Uterus (tissue), 3 donors: ENCODE measurements at regions not wholly inside any gene's neighbourhood (a gene's known extent, or its start where the extent isn't known, plus 50 kb on each side); places are given as distances from the start of the nearest gene placed in this dataset.

ENCODE experiments used
- DNase-seq, 2 donors: peaks; one replicate each; pipeline ENCODE4 v3.0.0-alpha.2; 2019 to 2020
- H3K27ac ChIP-seq, 2 donors: fragments of 200-600 bp; sonication (generic); 1 replicate in 1 of 2; 2 replicates in 1 of 2; pipeline ENCODE4 v1.5.1; 2016 to 2018
- H3K27me3 ChIP-seq, 2 donors: fragments of 200-600 bp; sonication (generic); one replicate each; pipeline ENCODE4 v1.5.1; 2018 to 2019; ENCODE audit warnings: control low read depth in 1 of 2
- H3K36me3 ChIP-seq, 2 donors: fragments of 200-600 bp; sonication (generic); one replicate each; pipeline ENCODE4 v1.5.1; 2019; ENCODE audit warnings: control low read depth in 1 of 2
- H3K4me1 ChIP-seq, 2 donors: fragments of 200-600 bp; sonication (generic); one replicate each; pipeline ENCODE4 v1.5.1; 2018 to 2019; ENCODE audit warnings: control low read depth in 1 of 2
- H3K4me3 ChIP-seq, 2 donors: fragments of 200-600 bp; sonication (generic); 1 replicate in 1 of 2; 2 replicates in 1 of 2; pipeline ENCODE4 v1.5.1; 2018 to 2019; ENCODE audit warnings: mild to moderate bottlenecking in 1 of 2
- H3K9me3 ChIP-seq, 2 donors: fragments of 200-600 bp; sonication (generic); one replicate each; pipeline ENCODE4 v1.5.1; 2019; ENCODE audit warnings: control low read depth in 1 of 2
- CTCF ChIP-seq, 4 experiments: fragments of 200-600 bp in 2 of 4; fragments of 450-650 bp in 2 of 4; sonication (generic) in 2 of 4; IDR thresholded peaks; one replicate each; pipeline ENCODE4 v1.5.1; 2016 to 2019; ENCODE audit warnings: antibody characterized with exemption in 4 of 4, mild to moderate bottlenecking in 2 of 4, moderate library complexity in 1 of 4
- POLR2A ChIP-seq, 2 donors: fragments of 450-650 bp; IDR thresholded peaks; one replicate each; pipeline ENCODE4 v1.6.1; 2016; ENCODE audit warnings: antibody characterized with exemption in 2 of 2, mild to moderate bottlenecking in 1 of 2, moderate library complexity in 1 of 2
- intact Hi-C: fragments of 100-400 bp; cut with DNase I; formaldehyde crosslinking; loops from one replicate; pipeline ENCODE4 v1.15.1; 2023; ENCODE audit warnings: low total_unique reads
- donor health status: DM: yes; HTN: yes; CAD: no.

- intact Hi-C loops, result no loop called here
- Histone ChIP-seq H3K4me1 (no peaks in the 10 kb centered on the region), H3K27ac (no peak overlapping the region), H3K4me3 (no peak overlapping the region), H3K9me3 (no peaks in the 10 kb centered on the region), H3K27me3 (no peaks in the 10 kb centered on the region), H3K36me3 (no peaks in the 10 kb centered on the region)
- no peak for DNase-seq
- TF ChIP-seq CTCF (IDR thresholded peaks at IDR 0.05), result no peak
- TF ChIP-seq POLR2A (IDR thresholded peaks at IDR 0.05), result no peak
Observed at GRCh38 chr1:227459326-227459841, 104.0 kb upstream of the ZNF678 start.

- DNase-seq, result no peak
- Histone ChIP-seq H3K4me3 (no peak overlapping the region), H3K9me3 (no peaks in the 10 kb centered on the region), H3K4me1 (no peaks in the 10 kb centered on the region), H3K27me3 (no peaks in the 10 kb centered on the region), H3K36me3 (no peaks in the 10 kb centered on the region), H3K27ac (no peak overlapping the region)
- intact Hi-C loops, result no loop called here
- no peak for TF ChIP-seq POLR2A (IDR thresholded peaks at IDR 0.05)
- no peak for TF ChIP-seq CTCF (IDR thresholded peaks at IDR 0.05)
Observed at GRCh38 chr1:227454686-227455085, 108.7 kb upstream of the ZNF678 start.

GRCh38 chr1:227453631-227454355 lies 109.6 kb upstream of the ZNF678 start:
- H3K27me3 ChIP-seq, result no peaks in the 10 kb centered on the region
- H3K27ac ChIP-seq, result no peak overlapping the region
- no peaks in the 10 kb centered on the region for H3K9me3 ChIP-seq
- no peak for DNase-seq
- no peaks in the 10 kb centered on the region for H3K4me1 ChIP-seq
- intact Hi-C loops, result no loop called here
- no peaks in the 10 kb centered on the region for H3K36me3 ChIP-seq
- TF ChIP-seq POLR2A (IDR thresholded peaks at IDR 0.05), result no peak
- TF ChIP-seq CTCF (IDR thresholded peaks at IDR 0.05), result no peak
- no peak overlapping the region for H3K4me3 ChIP-seq

- Histone ChIP-seq H3K36me3 (no peaks in the 10 kb centered on the region), H3K4me1 (no peaks in the 10 kb centered on the region), H3K27ac (no peak overlapping the region), H3K27me3 (no peaks in the 10 kb centered on the region), H3K4me3 (no peak overlapping the region), H3K9me3 (no peaks in the 10 kb centered on the region)
- DNase-seq, result no peak
- no peak for TF ChIP-seq CTCF (IDR thresholded peaks at IDR 0.05)
- TF ChIP-seq POLR2A (IDR thresholded peaks at IDR 0.05), result no peak
- intact Hi-C loops, result no loop called here
Observed at GRCh38 chr1:227451954-227452353, 111.4 kb upstream of the ZNF678 start.

GRCh38 chr1:227451057-227451456 lies 112.3 kb upstream of the ZNF678 start:
- no peak for DNase-seq
- intact Hi-C loops, result no loop called here

More at GRCh38 chr1:227451057-227451456, 112.3 kb upstream of the ZNF678 start:
- Histone ChIP-seq H3K9me3 (no peaks in the 10 kb centered on the region), H3K4me1 (no peaks in the 10 kb centered on the region), H3K27ac (no peak overlapping the region), H3K4me3 (no peak overlapping the region), H3K27me3 (no peaks in the 10 kb centered on the region), H3K36me3 (no peaks in the 10 kb centered on the region)
- TF ChIP-seq CTCF (IDR thresholded peaks at IDR 0.05), result no peak
- TF ChIP-seq POLR2A (IDR thresholded peaks at IDR 0.05), result no peak
